ENCODE measurements at regions not wholly inside any gene's neighbourhood (a gene's known extent, or its start where the extent isn't known, plus 50 kb on each side); places are given as distances from the start of the nearest gene placed in this dataset.

- TF ChIP-seq SPI1 (IDR thresholded peaks at IDR 0.05; ENCODE audit: borderline replicate concordance, low read depth): no peak
- no peak for TF ChIP-seq REST (IDR thresholded peaks at IDR 0.05; ENCODE audit: insufficient replicate concordance, low read depth)
- no peak for TF ChIP-seq POLR2AphosphoS5 (IDR thresholded peaks at IDR 0.05; ENCODE audit: low read depth)
- TF ChIP-seq GABPA (IDR thresholded peaks at IDR 0.05; ENCODE audit: low read depth): no peak
- Histone ChIP-seq H3K27ac (replicated peaks) (no peak overlapping the region), H3K27me3 (ENCODE audit: insufficient read depth, poor library complexity, severe bottlenecking) (no peaks in the 10 kb centered on the region), H3K4me3 (replicated peaks; ENCODE audit: insufficient read depth, low read length) (no peak overlapping the region)
- DNase-seq (ENCODE audit: low read depth in 1 of 2, low spot score in 1 of 2): no peak
These were observed 738.7 kb downstream of the MCTP2 start for GRCh38 chr15:94970096-94970495.

GRCh38 chr15:94970802-94971201 lies 739.4 kb downstream of the MCTP2 start:
- no peak overlapping the region for H3K4me3 ChIP-seq (replicated peaks; ENCODE audit: insufficient read depth, low read length)
- no peaks in the 10 kb centered on the region for H3K27me3 ChIP-seq (ENCODE audit: insufficient read depth, poor library complexity, severe bottlenecking)
- TF ChIP-seq REST (IDR thresholded peaks at IDR 0.05; ENCODE audit: insufficient replicate concordance, low read depth) (no peak), POLR2AphosphoS5 (IDR thresholded peaks at IDR 0.05; ENCODE audit: low read depth) (no peak), CTCF (IDR thresholded peaks at IDR 0.05; ENCODE audit: insufficient read depth, low read length) (no peak), SPI1 (IDR thresholded peaks at IDR 0.05; ENCODE audit: borderline replicate concordance, low read depth) (no peak), GABPA (IDR thresholded peaks at IDR 0.05; ENCODE audit: low read depth) (no peak)
- DNase-seq (ENCODE audit: low read depth in 1 of 2, low spot score in 1 of 2): no peak
- H3K27ac ChIP-seq (replicated peaks): no peak overlapping the region

GRCh38 chr15:94972314-94972713 lies 741.0 kb downstream of the MCTP2 start:
- no peak for DNase-seq (ENCODE audit: low read depth in 1 of 2, low spot score in 1 of 2)
- Histone ChIP-seq H3K4me3 (replicated peaks; ENCODE audit: insufficient read depth, low read length) (no peak overlapping the region), H3K27ac (replicated peaks) (no peak overlapping the region), H3K27me3 (ENCODE audit: insufficient read depth, poor library complexity, severe bottlenecking) (no peaks in the 10 kb centered on the region)
- no peak for TF ChIP-seq GABPA (IDR thresholded peaks at IDR 0.05; ENCODE audit: low read depth)

- H3K27ac ChIP-seq (replicated peaks): no peak overlapping the region
- no peak for TF ChIP-seq POLR2AphosphoS5 (IDR thresholded peaks at IDR 0.05; ENCODE audit: low read depth)
- H3K27me3 ChIP-seq (ENCODE audit: insufficient read depth, poor library complexity, severe bottlenecking): no peaks in the 10 kb centered on the region
- no peak for DNase-seq (ENCODE audit: low read depth in 1 of 2, low spot score in 1 of 2)
- H3K4me3 ChIP-seq (replicated peaks; ENCODE audit: insufficient read depth, low read length): no peak overlapping the region
These were observed 755.7 kb downstream of the MCTP2 start for GRCh38 chr15:94987085-94987484.

GRCh38 chr15:94991718-94992117 lies 760.4 kb downstream of the MCTP2 start:
- H3K4me3 ChIP-seq (replicated peaks; ENCODE audit: insufficient read depth, low read length): no peak overlapping the region
- H3K27me3 ChIP-seq (ENCODE audit: insufficient read depth, poor library complexity, severe bottlenecking): peaks cover under 1% of the 10 kb centered on the region
- TF ChIP-seq REST (IDR thresholded peaks at IDR 0.05; ENCODE audit: insufficient replicate concordance, low read depth) (no peak), GABPA (IDR thresholded peaks at IDR 0.05; ENCODE audit: low read depth) (no peak), SPI1 (IDR thresholded peaks at IDR 0.05; ENCODE audit: borderline replicate concordance, low read depth) (no peak), CTCF (IDR thresholded peaks at IDR 0.05; ENCODE audit: insufficient read depth, low read length) (no peak), POLR2AphosphoS5 (IDR thresholded peaks at IDR 0.05; ENCODE audit: low read depth) (no peak)
- DNase-seq (ENCODE audit: low read depth in 1 of 2, low spot score in 1 of 2): no peak
- no peak overlapping the region for H3K27ac ChIP-seq (replicated peaks)
